Stimulated activated CD4-positive, alpha-beta T cell treated with anti-CD3 and anti-CD28 coated beads, TNF-alpha, amount 100 ng/mL, for 4 hours (primary cell): ENCODE measurements at regions not wholly inside any gene's neighbourhood (a gene's known extent, or its start where the extent isn't known, plus 50 kb on each side); places are given as distances from the start of the nearest gene placed in this dataset.
A peak's percentile ranks its signal among the peaks of the same experiment; 100 is the strongest.

Experiments used
- DNase-seq, 3 experiments: peaks; one replicate each; pipeline ENCODE4 v3.0.0-alpha.2; 2020; ENCODE audit warnings: low read depth in 3 of 3

DNA sequence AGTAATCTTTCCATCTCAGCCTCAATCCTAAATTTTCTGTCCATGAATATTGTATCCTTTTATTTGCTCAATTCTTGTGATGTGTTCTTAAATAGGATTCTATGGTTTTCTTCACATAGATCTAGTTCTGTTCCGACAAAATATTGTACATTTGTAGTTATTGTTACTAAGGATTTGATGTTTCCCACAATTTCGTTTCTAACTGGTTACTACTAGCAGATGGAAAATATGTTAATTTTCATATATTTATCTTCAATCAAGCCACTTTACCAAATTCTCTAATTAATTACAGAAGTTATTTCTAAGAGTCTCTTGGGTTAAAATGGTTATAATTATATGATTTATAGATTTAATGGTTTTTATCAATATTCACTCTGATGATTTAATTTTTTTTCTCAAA lies 60.3 kb downstream of the SEC61B start:
- DNase-seq: no peak

DNA sequence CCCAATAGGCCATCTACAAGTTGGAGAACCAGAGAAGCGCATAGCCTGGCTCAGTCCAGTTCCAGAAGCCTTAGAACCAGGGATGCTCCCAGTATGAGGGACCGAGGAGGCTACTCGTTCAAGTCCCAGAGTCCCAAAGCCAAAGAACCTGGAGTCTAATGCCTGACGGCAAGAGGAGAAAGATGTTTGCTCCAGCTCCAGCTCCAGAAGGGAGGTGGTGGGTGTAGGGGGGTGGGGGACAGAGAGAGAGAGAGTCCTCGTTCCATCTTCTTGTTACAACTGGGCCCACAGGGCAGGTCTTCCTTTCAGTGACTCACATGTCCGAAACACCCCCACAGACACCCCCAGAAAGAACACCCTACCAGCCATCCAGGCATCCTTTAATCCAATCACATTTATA lies 63.9 kb downstream of the SEC61B start:
- no peak for DNase-seq

DNA sequence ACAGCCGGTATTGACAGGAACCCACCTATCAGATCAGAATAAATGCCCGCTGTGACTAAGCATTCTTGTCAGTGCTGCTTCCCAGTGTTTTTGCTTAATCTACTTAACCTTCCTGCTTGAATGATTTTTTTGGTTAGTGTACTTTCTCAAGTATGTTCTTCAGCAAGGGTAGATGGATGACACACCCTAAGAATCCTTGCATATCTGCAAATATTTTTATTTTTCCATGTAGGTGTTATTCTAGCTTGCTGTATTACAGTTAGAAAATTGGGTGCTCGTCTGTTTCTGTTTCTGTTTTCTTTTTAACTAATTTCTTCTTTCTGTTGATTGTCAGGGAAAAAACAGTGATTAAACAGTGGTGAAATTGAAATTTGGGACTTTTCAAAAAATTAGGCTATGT lies 64.5 kb downstream of the SEC61B start:
- no peak for DNase-seq

DNA sequence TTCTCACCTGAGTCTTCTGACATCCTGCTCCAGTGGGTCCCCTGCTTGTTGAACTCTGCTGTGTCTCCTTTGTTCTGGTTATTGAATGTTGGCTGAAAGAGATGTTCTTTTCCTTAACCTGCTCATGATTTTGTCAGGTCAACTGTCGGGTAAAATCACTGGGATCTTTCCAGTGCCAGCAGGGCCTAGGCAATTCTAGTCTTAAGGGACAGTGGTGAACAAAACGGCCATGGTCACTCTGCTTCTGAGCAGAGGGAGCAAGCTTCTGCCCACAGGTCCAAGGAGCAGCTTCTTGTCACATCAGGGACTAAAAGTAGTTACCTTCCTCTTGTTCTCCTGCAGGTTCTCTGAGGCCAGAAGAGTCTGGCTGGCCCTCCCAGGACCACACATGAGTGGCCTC lies 65.6 kb downstream of the SEC61B start:
- DNase-seq: no peak

DNA sequence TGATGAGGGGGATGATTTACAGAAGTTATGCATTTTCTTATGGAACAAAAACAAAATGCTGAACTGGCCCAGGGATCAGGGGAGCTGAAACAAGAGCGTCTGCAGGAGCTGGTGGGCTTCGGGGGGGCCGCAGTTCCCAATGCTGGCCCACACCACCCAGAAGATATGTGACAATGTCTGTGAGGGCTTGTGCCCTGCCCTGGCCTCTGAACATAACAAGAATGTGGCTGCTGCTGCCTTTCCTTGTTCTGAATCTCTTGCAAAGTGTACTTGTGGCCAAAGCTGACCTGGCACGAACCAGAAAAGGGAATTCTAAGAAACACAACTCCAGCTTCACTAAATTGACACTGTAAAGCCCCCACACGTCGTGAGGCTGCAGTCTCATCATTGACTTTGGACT lies 66.7 kb downstream of the SEC61B start:
- DNase-seq: no peak

DNA sequence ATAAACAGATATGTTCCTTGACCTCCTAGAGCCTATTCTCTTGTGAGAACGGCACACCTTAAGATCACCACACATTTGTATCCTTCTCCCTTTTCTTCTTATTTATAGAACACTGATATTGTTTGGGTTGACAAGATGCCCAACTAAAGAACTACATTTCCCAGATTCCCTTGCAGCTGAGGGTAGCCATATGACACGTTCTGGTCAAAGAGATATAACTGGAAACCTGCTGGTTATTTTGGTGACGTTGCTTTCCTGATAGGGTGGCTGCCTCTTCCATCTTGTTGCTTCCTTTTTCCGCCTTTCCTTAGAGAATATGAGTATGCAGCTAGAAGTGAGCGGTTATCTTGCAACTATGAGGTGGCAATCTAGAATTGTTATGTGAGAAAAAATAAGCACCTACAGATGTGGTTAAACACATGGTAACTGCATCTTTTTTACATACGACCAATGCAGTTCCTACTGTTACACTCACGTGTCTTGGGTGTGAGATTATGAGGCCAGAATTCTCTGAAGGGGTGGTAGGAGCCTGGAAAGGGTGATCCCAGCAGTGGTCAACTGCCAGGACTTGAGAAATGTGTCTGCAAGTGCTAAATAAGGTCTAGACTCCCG lies 72.9 kb downstream of the SEC61B start:
- no peak for DNase-seq

DNA sequence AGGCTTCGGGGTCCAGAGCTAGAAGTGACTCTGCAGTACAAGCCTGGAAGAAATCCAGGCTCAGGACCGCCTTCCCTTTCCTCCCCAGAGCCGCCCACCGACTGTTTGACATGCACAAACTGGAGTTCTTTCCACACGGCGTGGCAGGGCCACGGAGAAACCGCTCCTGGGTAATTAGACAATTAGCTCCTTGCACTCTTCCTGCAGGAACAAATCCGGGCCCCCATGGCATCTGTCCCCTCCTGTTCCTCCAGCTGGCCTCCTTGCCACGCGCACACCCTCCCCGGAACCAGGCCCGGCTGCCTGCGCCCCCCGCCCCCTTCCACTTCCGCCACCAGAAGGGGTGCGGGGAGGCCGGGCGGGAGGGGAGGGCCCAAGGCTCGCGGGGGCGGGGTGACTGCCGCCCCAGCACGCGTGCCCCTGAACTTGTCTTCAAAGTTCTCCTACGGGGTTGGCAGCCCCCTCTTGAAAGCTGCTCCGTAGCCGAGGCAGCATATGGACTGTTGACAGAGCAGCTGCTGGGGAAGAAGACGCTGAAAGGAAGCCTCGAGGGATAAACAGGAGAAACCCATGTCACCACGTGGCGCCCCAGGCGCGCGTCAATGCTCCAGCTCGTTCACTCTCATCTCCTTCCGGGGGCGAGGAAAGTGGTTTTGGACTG lies 74.3 kb downstream of the SEC61B start:
- DNase-seq: peak; percentile 1 to 17 (median 9)

DNA sequence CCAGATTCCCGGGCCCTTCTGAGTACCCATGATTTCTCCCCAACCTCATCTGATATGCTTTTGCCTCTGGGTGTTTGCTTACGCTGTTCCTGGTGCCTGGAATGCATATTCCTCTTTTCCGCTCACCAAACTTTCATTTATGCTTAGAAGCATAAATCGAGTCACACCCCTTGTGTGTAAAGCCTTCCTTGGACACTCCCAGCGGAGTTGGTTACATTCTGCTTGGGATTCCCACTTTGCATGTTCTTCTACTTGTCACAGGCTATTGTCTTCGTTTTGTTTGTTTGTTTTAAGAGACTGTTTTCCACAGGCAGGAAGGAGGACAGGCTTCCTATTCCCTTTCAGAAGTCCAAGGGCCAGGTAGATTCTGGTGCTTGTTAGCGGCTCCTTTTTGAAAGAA lies 76.5 kb downstream of the SEC61B start:
- no peak for DNase-seq

DNA sequence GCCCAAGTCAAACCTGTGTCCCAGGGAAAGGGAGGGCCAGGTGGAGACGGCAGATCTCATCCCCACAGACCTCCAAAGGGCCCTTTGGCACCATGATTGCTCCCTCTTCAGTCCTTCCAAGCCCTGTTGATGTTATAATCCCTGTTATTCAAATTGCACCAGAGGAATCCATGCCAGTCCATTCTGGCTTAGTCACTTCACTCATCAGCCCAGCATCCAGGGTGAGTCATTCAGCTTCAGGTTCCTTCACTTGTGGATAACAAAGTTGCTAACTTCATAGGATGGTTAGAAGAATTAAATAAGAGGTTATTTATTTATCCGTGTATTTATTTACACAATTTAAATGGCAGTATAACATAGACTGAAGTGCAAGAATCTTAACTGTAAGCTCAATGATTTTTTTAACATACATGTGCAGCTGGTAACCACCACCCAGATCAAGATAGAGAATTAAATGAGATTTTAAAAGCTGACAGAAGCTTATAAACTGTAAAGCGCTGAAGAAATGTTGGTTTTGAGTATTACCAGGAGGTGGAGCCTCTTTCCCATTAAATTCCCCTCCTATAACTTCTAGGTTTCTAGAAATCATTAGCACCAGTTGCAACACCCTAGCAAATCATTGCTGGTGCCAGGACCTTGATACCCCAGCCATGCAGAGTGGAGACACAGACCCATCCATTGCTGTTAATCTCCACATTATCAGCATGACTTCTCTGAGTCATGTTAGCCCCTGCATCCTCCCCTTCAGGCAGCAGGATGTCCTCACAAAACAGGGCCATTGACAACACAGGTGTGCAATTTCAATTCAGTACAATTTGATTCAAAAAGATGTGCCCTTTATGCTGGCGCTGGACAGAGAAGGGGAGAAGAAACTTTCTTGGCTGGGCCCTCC lies 77.4 kb downstream of the SEC61B start:
- no peak for DNase-seq

DNA sequence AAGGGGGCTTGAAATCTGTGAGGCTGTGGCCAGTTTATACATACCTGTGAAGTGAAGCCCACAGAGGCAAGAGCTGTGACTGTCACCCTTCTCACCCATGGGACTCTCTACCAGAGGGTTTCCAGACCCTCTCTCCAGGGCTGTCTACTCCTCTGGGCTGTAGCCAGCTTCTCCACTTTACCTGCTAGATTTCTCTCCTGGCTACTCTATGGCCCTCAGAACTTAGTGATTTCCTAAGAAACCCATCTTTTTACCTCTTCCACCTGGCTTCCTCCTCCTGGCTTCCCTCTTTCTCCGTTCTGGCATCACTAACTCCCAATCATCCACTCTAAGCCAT lies 78.0 kb downstream of the SEC61B start:
- no peak for DNase-seq

DNA sequence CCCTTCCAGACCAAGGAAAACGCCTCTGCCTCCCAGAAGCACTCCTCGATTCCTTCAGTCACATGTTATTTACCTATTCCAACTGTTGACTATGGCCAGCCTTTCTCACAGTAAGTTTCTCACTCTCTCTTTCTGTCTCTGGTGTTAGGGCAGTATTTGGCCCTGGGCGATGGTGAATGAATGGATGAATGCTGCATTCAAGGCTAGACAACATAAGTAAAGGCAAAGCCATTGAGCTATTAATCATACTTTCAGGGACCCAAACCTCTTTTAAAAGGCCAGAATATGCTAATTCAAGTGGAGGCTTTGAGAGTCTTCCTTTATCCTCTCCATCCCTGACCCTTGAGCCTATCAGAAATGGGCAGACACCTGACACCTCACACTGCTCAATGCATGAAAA lies 78.5 kb downstream of the SEC61B start:
- DNase-seq: no peak

DNA sequence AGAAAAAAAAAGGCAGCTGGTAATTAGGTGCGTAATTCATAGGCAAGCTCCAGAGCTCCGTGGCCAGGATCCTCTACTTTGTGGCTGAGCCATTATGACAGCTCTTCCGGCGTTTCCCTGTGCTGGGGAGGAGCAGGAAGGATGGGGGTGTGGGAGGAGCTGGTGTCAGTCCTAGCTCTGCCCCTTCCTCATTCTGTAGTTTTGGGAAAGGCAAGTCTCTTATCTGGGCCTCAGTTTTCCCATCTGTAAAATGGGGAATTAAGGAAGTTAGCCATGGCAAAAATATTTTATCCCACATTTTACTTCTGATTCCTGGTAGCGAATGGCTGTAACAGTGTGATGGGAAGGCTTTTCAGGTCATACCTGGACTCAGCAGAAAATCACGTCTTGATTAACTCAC lies 81.1 kb downstream of the SEC61B start:
- no peak for DNase-seq

DNA sequence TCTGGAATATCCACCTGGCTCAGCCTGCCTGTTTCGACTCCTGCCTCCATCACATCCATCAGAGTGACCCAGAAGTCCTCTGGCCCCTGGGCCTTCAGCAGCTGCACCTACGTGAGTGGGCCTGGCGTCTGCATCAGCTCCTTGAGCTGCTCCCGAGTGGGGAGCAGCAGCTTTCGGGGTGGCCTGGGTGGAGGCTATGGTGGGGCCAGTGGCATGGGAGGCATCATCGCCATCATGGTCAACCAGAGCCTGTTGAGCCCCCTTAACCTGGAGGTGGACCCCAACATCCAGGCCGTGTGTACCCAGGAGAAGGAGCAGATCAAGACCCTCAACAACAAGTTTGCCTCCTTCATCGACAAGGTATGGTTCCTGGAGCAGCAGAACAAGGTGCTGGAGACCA lies 83.0 kb downstream of the SEC61B start:
- no peak for DNase-seq

DNA sequence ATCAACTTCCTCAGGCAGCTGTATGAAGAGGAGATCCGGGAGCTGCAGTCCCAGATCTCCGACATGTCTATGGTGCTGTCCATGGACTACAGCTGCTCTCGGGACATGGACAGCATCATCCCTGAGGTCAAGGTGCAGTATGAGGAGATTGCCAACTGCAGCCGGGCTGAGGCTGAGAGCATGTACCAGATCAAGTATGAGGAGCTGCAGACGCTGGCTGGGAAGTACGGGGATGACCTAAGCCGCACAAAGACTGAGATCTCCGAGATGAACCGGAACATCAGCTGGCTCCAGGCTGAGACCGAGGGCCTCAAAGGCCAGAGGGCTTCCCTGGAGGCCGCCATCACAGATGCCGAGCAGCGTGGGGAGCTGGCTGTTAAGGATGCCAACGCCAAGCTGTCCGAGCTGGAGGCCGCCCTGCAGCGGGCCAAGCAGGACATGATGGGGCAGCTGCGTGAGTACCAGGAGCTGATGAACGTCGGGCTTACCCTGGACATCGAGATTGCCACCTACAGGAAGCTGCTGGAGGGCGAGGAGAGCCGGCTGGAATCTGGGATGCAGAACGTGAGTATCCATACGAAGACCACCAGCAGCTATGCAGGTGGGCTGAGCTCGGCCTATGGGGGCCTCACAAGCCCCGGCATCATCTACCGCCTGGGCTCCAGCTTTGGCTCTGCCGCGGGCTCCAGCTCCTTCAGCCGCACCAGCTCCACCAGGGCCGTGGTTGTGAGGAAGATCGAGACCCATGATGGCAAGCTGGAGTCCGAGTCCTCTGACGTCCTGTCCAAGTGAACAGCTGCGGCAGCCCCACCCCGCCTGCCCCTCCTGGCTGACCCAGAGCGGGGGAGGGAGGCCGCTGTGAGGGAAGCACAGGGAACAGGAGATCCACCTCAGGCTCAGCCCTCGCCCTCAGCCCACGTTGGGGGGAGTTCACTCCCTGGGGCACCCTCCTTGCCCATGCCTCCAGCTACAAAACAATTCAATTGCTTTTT lies 84.0 kb downstream of the SEC61B start:
- DNase-seq: no peak

DNA sequence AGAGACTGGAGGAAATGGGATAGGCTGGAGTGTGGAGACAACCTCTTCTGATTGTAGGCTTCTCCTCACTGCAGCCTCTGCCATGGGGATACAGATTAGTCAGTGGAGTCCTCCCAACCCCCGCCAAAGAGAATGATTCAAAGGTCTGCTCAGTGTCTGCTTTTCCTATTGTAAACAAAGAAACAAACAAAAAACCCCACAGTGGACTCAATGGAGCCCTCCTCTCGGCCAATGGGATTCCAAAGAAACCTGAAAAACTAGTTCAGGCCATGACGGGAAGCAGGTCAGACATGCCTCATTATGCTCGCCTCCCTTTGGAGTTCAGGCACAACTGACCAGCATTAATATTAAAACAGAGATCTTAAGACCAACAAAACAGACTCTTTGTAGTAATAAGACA lies 85.8 kb downstream of the SEC61B start:
- no peak for DNase-seq

DNA sequence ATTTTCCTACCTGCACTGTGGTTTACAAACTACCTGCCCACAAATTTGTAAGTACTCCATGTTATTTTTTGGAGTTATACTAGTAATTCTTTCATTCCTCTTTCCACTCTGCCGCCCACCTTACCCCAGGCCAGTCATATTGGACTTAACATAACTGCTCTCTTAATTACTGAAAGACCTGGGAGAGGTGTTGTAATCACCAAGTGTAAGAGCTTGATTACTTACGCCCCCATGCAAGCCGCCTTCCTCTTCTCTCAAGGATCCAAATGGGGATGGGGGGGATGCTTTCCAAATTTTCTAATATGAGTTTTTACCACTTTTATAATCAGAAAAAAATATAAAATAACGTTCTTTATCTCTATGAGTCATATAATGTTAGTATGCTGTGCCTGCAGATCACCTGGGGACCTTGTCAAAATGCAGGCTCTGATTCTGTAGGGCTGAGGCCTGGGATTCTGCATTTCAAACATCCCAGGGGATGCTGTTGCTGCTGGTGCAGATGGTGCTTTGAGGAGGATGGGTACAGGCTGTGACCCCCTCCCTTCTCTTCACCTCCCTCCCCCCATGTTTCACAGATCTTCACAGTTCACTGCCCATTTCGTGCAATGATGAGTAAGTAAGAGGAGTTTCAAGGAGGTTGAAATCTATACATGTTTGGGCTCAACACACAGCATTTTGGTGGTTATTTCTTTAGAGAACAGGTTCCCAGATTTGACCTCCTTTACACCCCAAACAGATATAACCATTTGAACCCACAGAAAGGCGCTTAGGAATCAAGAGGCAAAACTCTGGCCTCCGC lies 87.3 kb downstream of the SEC61B start:
- no peak for DNase-seq

DNA sequence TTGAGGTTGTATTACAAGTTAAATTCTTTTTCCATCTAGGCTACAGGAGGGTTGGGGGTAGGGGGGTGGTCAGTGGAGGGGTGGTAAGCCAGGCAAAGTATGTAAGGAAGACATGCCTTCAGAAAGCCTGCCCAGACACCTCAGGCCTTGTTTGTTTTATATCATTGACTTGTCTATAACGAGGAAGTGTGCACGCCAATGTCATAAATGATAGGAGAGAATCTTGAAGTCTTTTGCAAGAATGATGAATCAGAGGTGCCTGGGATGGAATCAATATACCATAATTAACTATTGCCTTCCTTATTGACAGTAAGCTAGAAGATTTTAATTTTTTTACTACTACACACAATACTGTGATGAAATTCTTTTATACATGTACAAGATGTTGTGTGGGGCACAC lies 90.7 kb downstream of the SEC61B start:
- no peak for DNase-seq

DNA sequence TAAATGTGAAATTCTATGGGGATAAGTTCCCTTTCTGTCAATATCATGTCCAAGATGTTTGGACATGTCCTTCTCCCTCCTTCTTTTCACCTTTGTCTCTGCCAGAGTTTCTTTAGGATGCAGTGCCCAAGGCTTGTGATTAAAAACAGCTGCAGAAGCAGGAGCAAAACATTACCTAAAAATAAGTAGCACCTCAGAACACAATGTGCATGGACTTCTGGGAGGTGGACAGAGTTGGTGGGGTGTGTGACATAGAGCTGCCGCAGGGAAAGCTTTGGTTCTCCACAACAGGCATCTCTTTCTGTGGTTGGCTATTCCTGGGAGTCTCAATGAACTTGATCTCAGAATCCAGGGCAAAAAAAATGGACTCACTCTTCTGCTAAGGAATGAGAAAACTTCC lies 97.0 kb downstream of the SEC61B start:
- no peak for DNase-seq

DNA sequence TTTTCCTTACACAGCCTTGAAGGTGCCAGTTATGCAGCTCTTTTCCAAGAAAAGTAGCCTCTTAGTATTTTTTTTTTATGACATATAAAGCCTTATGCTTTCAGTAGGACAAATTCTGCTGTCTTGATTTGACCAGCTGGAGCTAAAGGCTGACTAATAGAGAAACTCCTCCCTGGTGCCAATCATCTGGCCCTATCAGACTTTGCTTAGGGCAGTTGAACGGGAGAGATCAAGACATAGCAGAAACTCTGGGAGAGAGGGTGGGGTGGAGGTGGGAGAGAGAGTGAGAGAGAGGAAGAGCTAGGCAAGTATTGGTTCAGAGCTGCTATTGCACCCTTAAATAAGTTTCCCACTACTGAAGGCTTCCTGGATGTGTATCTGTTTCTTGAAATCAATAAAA lies 100.2 kb downstream of the SEC61B start:
- DNase-seq: no peak

DNA sequence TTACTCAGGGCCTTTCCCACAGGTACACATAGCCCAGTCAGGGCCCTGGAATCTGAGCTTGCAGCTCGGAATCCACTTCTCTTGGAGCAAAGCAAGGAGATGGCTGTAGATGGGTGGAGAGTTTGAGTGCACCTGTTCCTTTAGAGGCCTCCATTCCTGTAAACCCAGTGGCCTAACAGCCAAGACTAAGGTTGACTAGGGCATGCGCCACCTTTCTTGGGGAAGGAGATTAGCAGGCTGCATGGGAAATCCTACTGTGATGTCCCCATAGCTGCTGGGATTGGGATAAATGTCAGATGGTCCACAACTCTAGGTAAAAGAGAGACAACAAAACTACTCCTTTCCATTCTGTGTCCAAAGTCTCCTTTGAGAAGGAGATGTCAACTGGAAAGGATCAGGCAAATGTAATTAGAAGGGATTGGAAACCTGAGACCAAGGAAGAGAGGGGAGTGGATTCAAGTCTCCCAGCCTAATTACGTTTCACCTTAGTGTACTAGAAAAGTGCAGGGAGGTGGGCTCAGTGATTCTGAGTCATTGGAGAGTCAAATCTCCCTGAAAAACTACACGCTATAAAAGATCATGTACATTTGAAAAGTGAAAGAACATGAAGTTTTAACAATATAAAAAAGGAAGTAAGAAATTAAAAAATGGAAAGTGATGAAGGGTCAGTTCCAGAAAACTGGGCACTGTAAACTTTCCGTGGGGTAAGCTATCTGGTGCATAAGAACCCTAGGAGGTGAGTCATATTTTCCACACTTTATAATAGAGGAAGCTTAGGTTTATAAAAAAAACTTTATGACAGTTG lies 104.2 kb downstream of the SEC61B start:
- no peak for DNase-seq

DNA sequence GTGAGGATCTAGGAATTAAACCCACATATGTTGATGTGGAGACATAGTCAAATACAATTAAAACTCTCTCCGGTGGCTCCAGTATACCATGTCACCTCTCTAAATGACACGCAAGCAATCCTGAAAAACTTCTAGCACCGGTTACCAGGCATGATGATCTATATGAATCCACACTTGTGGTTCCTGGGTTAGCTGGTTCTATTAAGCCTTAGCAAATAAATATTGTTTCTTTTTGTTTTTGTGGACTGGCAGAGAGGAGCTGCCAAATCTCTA lies 104.8 kb downstream of the SEC61B start:
- no peak for DNase-seq
